ENCODE measurements at regions not wholly inside any gene's neighbourhood (a gene's known extent, or its start where the extent isn't known, plus 50 kb on each side); places are given as distances from the start of the nearest gene placed in this dataset.
"Not testable (repeated sequence)": the region's sequence is repeated elsewhere in the genome, so short reads cannot be mapped to it uniquely, and the experiment has no call there.

DNA sequence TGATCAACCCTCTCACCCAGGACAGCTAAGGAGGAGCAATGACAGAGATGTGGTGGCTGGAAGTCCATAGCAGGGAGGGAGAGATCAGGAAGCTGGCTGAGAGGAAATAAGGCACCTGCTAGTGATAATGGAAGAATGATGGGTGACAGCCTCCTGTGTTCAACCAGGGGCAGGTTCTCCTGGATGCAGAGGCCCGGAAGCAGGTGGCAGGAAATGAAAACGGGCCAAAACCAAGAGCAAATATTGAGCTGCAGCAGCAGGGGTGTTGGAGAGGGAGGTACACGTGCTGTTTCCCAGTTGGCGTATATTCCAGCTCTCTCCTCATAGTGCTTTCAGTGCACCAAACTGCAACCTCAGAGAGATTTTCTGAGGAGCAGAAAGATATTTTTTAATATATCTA is 213.4 kb upstream of the TBL1XR1 start:
- H3K4me3 Mint-ChIP-seq = no peak overlapping the region
- H3K36me3 ChIP-seq (replicated peaks in 1 of 2; ENCODE audit: control extremely low read depth in 1 of 2, control insufficient read depth in 1 of 2, extremely low read depth in 1 of 2, insufficient read depth in 2 of 2, low read length in 1 of 2) = no peaks in the 10 kb centered on the region
- H3K27me3 Mint-ChIP-seq = no peaks in the 10 kb centered on the region
- H3K27me3 ChIP-seq (replicated peaks in 1 of 4; ENCODE audit: control extremely low read depth in 1 of 4, control insufficient read depth in 3 of 4, insufficient read depth in 4 of 4, low read length in 3 of 4) = no peaks in the 10 kb centered on the region
- no peak overlapping the region for H3K9ac ChIP-seq (ENCODE audit: low read length)
- peak overlapping the region; percentile 1 for H3K4me2 ChIP-seq (replicated peaks; ENCODE audit: low read depth, low read length, poor library complexity, severe bottlenecking)
- H3K27ac Mint-ChIP-seq = no peak overlapping the region
- peaks cover 0 to 5% (median 0%) of the 10 kb centered on the region in 3 donors for H3K9me3 ChIP-seq (ENCODE audit: control extremely low read depth in 1 of 3, control insufficient read depth in 2 of 3, insufficient read depth in 1 of 3, low read length in 2 of 3)
- WGBS (ENCODE audit: insufficient coverage) = 0% methylated on average over 2 of the region's 4 CpGs
- ChIA-PET CTCF (no interaction called here), POLR2A (no interaction called here)
- no peaks in the 10 kb centered on the region for H4K20me1 ChIP-seq (ENCODE audit: control insufficient read depth, insufficient read depth, low read length, poor library complexity, severe bottlenecking)
- no peak overlapping the region for H3K27ac ChIP-seq (ENCODE audit: low read length in 2 of 2)
- ATAC-seq (ENCODE audit: low read depth) (no peak), DNase-seq (peak; percentile 8)
- TF ChIP-seq, protein P1, sequence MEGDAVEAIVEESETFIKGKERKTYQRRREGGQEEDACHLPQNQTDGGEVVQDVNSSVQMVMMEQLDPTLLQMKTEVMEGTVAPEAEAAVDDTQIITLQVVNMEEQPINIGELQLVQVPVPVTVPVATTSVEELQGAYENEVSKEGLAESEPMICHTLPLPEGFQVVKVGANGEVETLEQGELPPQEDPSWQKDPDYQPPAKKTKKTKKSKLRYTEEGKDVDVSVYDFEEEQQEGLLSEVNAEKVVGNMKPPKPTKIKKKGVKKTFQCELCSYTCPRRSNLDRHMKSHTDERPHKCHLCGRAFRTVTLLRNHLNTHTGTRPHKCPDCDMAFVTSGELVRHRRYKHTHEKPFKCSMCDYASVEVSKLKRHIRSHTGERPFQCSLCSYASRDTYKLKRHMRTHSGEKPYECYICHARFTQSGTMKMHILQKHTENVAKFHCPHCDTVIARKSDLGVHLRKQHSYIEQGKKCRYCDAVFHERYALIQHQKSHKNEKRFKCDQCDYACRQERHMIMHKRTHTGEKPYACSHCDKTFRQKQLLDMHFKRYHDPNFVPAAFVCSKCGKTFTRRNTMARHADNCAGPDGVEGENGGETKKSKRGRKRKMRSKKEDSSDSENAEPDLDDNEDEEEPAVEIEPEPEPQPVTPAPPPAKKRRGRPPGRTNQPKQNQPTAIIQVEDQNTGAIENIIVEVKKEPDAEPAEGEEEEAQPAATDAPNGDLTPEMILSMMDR (IDR thresholded peaks at IDR 0.05) = no peak
- no peak for TF ChIP-seq EZH2 (IDR thresholded peaks at IDR 0.05; ENCODE audit: borderline replicate concordance, insufficient read depth, low read depth, low read length, poor library complexity, severe bottlenecking)
- H3K4me1 Mint-ChIP-seq = peaks cover 8% of the 10 kb centered on the region
- peak overlapping the region; percentile 27 for H2AFZ ChIP-seq (ENCODE audit: insufficient read depth, low read depth, low read length, poor library complexity, severe bottlenecking)
- H3K79me2 ChIP-seq (ENCODE audit: control insufficient read depth, insufficient read depth, low read length) = no peaks in the 10 kb centered on the region
- H3K4me3 ChIP-seq (ENCODE audit: control extremely low read depth in 1 of 5, extremely low read depth in 1 of 5, insufficient read depth in 1 of 5, low read depth in 2 of 5, low read length in 4 of 5) = no peak overlapping the region
- H3K9me3 Mint-ChIP-seq (ENCODE audit: insufficient read depth) = no peaks in the 10 kb centered on the region
- intact Hi-C loops (cut with micrococcal nuclease) = no loop called here
- H3K4me1 ChIP-seq (ENCODE audit: control insufficient read depth in 2 of 2, insufficient read depth in 2 of 2, low read length in 2 of 2) = peaks cover 4 to 7% of the 10 kb centered on the region in 2 donors

DNA sequence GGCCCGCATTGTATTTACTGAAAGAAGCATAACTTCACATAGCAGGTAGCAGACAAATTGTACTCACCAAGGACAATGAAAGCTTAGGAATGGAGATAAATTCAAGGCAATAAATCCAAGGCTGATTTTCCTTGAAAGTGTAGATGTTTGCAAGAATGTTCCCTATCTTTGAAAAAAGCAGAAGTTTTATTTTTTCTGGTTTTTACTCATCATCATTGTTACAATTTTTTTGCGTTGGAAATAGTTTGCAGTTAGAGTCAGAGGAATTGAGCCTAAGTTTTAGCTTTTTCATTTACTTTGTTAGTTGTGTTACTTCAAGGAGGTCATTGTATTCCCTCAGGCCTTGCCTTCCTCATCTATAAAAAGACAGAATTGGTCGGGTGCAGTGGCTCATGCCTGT is 213.9 kb upstream of the TBL1XR1 start:
- H3K4me1 ChIP-seq (ENCODE audit: control insufficient read depth in 2 of 2, insufficient read depth in 2 of 2, low read length in 2 of 2) = peaks cover 4 to 7% of the 10 kb centered on the region in 2 donors
- ATAC-seq (ENCODE audit: low read depth) (no peak), DNase-seq (no peak)
- H3K9me3 ChIP-seq (ENCODE audit: control extremely low read depth in 1 of 3, control insufficient read depth in 2 of 3, insufficient read depth in 1 of 3, low read length in 2 of 3) = peaks cover 0 to 5% (median 0%) of the 10 kb centered on the region in 3 donors
- no peaks in the 10 kb centered on the region for H3K36me3 ChIP-seq (replicated peaks in 1 of 2; ENCODE audit: control extremely low read depth in 1 of 2, control insufficient read depth in 1 of 2, extremely low read depth in 1 of 2, insufficient read depth in 2 of 2, low read length in 1 of 2)
- no peak overlapping the region for H3K9ac ChIP-seq (ENCODE audit: low read length)
- H4K20me1 ChIP-seq (ENCODE audit: control insufficient read depth, insufficient read depth, low read length, poor library complexity, severe bottlenecking) = no peaks in the 10 kb centered on the region
- no peak overlapping the region for H2AFZ ChIP-seq (ENCODE audit: insufficient read depth, low read depth, low read length, poor library complexity, severe bottlenecking)
- no peak overlapping the region for H3K4me3 ChIP-seq (ENCODE audit: control extremely low read depth in 1 of 5, extremely low read depth in 1 of 5, insufficient read depth in 1 of 5, low read depth in 2 of 5, low read length in 4 of 5)
- H3K4me2 ChIP-seq (replicated peaks; ENCODE audit: low read depth, low read length, poor library complexity, severe bottlenecking) = peak overlapping the region; percentile 1
- Mint-ChIP-seq H3K4me3 (no peak overlapping the region), H3K27me3 (no peaks in the 10 kb centered on the region), H3K9me3 (ENCODE audit: insufficient read depth) (no peaks in the 10 kb centered on the region), H3K4me1 (peaks cover 8% of the 10 kb centered on the region), H3K27ac (no peak overlapping the region)
- ChIA-PET CTCF (no interaction called here), POLR2A (no interaction called here)
- TF ChIP-seq, protein P1 (IDR thresholded peaks at IDR 0.05) = no peak
- no peak for TF ChIP-seq EZH2 (IDR thresholded peaks at IDR 0.05; ENCODE audit: borderline replicate concordance, insufficient read depth, low read depth, low read length, poor library complexity, severe bottlenecking)
- no peaks in the 10 kb centered on the region for H3K79me2 ChIP-seq (ENCODE audit: control insufficient read depth, insufficient read depth, low read length)
- H3K27me3 ChIP-seq (replicated peaks in 1 of 4; ENCODE audit: control extremely low read depth in 1 of 4, control insufficient read depth in 3 of 4, insufficient read depth in 4 of 4, low read length in 3 of 4) = no peaks in the 10 kb centered on the region
- WGBS (ENCODE audit: insufficient coverage) = no CpG with 5 or more reads among the region's 3 CpGs
- no peak overlapping the region for H3K27ac ChIP-seq (ENCODE audit: low read length in 2 of 2)
- intact Hi-C loops (cut with micrococcal nuclease) = no loop called here

DNA sequence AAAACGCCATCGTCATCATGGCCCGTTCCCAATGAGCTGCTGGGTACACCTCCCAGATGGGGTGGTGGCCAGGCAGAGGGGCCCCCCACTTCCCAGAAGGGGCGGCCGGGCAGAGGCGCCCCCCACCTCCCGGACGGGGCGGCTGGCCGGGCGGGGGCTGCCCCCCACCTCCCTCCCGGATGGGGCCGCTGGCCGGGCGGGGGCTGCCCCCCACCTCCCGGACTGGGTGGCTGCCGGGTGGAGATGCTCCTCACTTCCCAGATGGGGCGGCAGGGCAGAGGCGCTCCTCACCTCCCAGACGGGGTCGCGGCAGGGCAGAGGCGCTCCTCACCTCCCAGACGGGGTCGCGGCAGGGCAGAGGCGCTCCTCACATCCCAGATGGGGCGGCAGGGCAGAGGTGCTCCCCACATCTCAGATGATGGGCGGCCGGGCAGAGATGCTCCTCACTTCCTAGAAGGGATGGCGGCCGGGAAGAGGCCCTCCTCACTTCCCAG is 215.4 kb upstream of the TBL1XR1 start:
- H3K4me3 ChIP-seq (ENCODE audit: control extremely low read depth in 1 of 5, extremely low read depth in 1 of 5, insufficient read depth in 1 of 5, low read depth in 2 of 5, low read length in 4 of 5); H3K27me3 Mint-ChIP-seq; H2AFZ ChIP-seq (ENCODE audit: insufficient read depth, low read depth, low read length, poor library complexity, severe bottlenecking); H3K27me3 ChIP-seq (replicated peaks in 1 of 4; ENCODE audit: control extremely low read depth in 1 of 4, control insufficient read depth in 3 of 4, insufficient read depth in 4 of 4, low read length in 3 of 4); CTCF ChIA-PET; intact Hi-C loops (cut with micrococcal nuclease); H3K4me2 ChIP-seq (replicated peaks; ENCODE audit: low read depth, low read length, poor library complexity, severe bottlenecking); POLR2A ChIA-PET; H3K27ac Mint-ChIP-seq; H4K20me1 ChIP-seq (ENCODE audit: control insufficient read depth, insufficient read depth, low read length, poor library complexity, severe bottlenecking); H3K27ac ChIP-seq (ENCODE audit: low read length in 2 of 2); ATAC-seq (ENCODE audit: low read depth); H3K9me3 Mint-ChIP-seq (ENCODE audit: insufficient read depth); H3K79me2 ChIP-seq (ENCODE audit: control insufficient read depth, insufficient read depth, low read length); H3K9me3 ChIP-seq (ENCODE audit: control extremely low read depth in 1 of 3, control insufficient read depth in 2 of 3, insufficient read depth in 1 of 3, low read length in 2 of 3); H3K9ac ChIP-seq (ENCODE audit: low read length); DNase-seq; H3K4me3 Mint-ChIP-seq; H3K36me3 ChIP-seq (replicated peaks in 1 of 2; ENCODE audit: control extremely low read depth in 1 of 2, control insufficient read depth in 1 of 2, extremely low read depth in 1 of 2, insufficient read depth in 2 of 2, low read length in 1 of 2): not testable (repeated sequence)
- H3K4me1 Mint-ChIP-seq = peaks cover 11% of the 10 kb centered on the region
- peaks cover 4 to 10% of the 10 kb centered on the region in 2 donors for H3K4me1 ChIP-seq (ENCODE audit: control insufficient read depth in 2 of 2, insufficient read depth in 2 of 2, low read length in 2 of 2)
- WGBS (ENCODE audit: insufficient coverage) = over 99% methylated on average over 21 of the region's 32 CpGs
